Fibroblast of pulmonary artery (primary cell): ENCODE measurements at regions not wholly inside any gene's neighbourhood (a gene's known extent, or its start where the extent isn't known, plus 50 kb on each side); places are given as distances from the start of the nearest gene placed in this dataset.

Source experiments
- DNase-seq: peaks from one replicate; pipeline ENCODE4 v3.0.0-alpha.2; 2010; ENCODE audit warnings: low read depth
- H3K4me3 ChIP-seq: replicated peaks from 2 replicates; pipeline ENCODE4 v1.5.1; 2011; ENCODE audit warnings: low read depth, mild to moderate bottlenecking, control low read depth, low read length, moderate library complexity
- TF ChIP-seq, protein P1 (sequence below): IDR thresholded peaks from 2 replicates; pipeline ENCODE4 v1.5.1; 2011; ENCODE audit warnings: mild to moderate bottlenecking, control low read depth, low read length, inconsistent platforms; ENCODE audit errors: missing control alignments

DNA sequence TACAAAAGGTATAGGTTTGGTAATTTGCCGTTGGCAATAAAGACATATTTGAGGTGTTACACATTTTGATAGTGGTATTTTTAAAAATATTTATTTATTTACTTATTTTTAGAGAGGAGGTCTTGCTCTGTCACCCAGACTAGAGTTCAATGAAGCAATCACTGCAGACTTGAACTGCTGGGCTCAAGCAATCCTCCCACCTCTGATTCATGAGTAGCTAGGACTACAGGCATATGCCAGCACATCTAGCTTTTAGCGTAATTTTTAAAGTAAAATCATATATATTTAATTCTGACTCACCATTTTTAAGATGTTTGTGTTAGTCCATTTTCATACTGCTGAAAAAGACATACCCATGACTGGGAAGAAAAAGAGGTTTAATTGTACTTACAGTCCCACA, 1974.3 kb downstream of the EFNA5 start:
- DNase-seq: no peak
- TF ChIP-seq, protein P1, sequence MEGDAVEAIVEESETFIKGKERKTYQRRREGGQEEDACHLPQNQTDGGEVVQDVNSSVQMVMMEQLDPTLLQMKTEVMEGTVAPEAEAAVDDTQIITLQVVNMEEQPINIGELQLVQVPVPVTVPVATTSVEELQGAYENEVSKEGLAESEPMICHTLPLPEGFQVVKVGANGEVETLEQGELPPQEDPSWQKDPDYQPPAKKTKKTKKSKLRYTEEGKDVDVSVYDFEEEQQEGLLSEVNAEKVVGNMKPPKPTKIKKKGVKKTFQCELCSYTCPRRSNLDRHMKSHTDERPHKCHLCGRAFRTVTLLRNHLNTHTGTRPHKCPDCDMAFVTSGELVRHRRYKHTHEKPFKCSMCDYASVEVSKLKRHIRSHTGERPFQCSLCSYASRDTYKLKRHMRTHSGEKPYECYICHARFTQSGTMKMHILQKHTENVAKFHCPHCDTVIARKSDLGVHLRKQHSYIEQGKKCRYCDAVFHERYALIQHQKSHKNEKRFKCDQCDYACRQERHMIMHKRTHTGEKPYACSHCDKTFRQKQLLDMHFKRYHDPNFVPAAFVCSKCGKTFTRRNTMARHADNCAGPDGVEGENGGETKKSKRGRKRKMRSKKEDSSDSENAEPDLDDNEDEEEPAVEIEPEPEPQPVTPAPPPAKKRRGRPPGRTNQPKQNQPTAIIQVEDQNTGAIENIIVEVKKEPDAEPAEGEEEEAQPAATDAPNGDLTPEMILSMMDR: no peak
- no peak overlapping the region for H3K4me3 ChIP-seq

DNA sequence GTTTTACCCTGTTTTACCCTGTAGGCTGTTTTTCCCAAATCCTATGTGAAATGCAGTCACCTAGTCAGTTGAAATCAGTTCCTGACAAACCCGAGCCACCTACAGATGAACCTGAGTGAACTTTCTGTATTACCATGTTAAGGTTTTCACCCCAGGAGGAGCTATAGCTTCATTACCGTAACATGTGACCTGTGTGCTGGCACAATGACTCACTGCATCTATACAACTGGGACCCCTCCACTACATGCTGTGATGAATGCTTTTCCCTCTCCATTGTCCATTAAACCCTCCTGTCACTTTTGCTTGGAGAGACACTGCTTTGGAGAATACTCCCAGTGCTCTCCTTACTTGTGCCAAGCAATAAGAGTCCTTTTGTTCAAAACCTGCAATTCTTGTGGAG, 1974.8 kb downstream of the EFNA5 start:
- H3K4me3 ChIP-seq: no peak overlapping the region
- no peak for DNase-seq
- TF ChIP-seq, protein P1: no peak

DNA sequence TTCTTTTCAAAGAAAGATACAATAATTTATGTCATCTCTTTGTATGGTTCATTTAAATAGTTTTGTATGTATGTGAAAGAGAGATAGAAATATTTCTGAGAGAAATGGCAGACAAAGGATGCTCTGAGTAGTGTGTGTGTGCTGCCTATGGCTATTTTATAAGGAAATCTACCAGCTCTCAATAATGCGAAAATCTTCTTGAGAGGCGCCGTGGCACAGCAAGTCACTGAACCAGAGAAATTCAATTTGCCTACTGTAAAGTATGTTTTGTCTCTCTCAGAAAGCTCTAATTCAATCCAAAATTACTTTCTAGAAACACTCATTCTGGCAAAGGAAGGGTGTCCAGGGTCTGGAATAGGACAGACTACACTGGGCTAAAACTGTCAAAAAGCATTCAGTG, 1981.1 kb downstream of the EFNA5 start:
- TF ChIP-seq, protein P1: no peak
- DNase-seq: no peak
- no peak overlapping the region for H3K4me3 ChIP-seq

DNA sequence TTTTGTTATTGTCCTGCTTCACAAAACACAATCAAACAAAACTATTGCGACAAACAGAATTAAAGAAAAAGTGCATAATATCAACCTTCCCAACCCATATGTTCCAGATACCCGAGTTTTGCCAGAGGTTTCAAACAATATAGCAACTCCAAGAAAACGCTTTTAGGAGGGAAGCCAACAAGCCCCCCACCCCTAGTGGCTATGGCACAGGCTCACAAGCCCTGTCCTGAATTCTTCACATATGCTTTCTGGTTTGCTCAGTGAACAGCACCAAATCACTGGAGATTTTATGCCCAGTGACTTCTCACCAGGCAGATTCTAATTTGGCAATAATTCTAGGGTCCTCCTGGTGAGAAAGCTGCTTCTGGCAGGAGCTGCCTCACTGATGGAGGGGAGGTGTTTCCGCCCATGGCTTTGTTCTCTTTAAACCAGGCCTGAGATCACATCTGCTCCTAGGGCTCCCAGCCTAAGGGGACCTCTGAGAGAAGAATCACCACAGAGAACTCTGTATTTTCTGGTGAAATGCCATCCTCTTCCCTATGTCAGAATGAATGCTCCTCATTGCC, 1982.4 kb downstream of the EFNA5 start:
- no peak for DNase-seq
- TF ChIP-seq, protein P1: no peak
- no peak overlapping the region for H3K4me3 ChIP-seq

DNA sequence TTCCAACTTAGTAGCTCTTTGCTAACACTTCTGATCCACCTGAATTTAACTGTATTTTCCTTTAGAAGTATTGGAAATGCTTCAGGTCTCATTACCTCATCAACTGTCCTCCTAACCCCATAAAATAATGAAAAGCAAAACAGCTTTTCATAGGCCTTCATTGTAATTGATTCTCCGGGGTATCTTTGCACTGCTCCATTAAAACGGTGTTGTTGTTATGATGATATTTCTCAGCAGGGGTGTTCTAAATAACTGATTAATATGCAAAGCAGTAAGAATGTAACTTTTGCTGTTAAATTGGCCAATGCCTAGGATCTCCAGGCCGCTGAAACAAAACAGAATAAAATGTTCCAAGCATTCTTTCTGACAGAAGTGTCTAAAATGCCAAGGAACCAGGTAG, 1983.2 kb downstream of the EFNA5 start:
- no peak for DNase-seq
- TF ChIP-seq, protein P1: no peak
- H3K4me3 ChIP-seq: no peak overlapping the region

DNA sequence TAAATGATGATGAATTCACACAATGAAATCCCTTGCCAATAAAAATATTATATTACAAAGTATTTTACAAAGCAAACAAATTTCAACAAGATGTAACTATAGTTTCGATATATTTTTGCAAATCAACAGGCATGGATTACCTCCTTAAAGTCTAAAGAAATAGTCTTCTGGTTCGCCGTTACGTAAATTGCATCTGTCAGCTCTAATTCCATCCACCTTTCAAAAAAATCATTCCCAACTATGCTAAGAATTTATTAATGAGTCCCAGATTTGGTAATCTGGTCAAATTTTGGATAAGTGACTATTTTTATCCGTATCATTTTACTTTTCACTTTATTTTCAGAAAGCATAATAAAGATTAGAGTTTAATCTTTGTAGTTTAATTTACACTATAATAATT, 1984.9 kb downstream of the EFNA5 start:
- TF ChIP-seq, protein P1: no peak
- DNase-seq: no peak
- H3K4me3 ChIP-seq: no peak overlapping the region

DNA sequence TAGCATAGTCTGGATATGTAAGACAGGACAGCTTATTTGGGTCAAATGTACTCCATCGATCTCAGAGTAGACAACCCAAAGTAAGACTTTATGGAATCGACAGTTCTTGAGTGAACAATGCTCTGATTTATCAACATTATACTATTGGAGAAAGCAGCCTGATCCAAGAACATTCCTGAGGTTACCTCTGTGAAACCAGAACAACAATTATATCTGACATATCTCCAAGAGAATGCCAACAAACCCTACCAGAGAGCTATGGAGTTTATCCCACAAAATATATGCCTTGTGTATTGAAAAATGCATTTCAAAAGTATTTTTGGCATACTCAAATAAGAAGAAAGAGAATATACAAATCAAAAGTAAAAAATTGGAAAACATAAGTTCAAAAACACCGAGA, 1985.9 kb downstream of the EFNA5 start:
- peak; percentile 12 for DNase-seq
- TF ChIP-seq, protein P1: no peak

More for the DNA sequence above, 1985.9 kb downstream of the EFNA5 start:
- H3K4me3 ChIP-seq: no peak overlapping the region
